Activated T-cell treated with anti-CD3 and anti-CD28 coated beads, Interleukin-2, amount 50 U/mL, for 72 hours (primary cell): ENCODE measurements at regions not wholly inside any gene's neighbourhood (a gene's known extent, or its start where the extent isn't known, plus 50 kb on each side); places are given as distances from the start of the nearest gene placed in this dataset.

Source experiments
- ATAC-seq, 2 donors: fragments of 150-1000 bp; cut with Tn5 transposase; replicated peaks in 1 of 2; 2 replicates each; pipeline ENCODE4 v1.10.0; 2021; ENCODE audit warnings: moderate library complexity in 2 of 2, mild to moderate bottlenecking in 1 of 2
- DNase-seq, 2 donors: peaks; one replicate each; pipeline ENCODE4 v3.0.0; 2021 to 2022; ENCODE audit warnings: mixed read lengths in 1 of 2
- H3K27ac Mint-ChIP-seq: one replicate; pipeline ENCODE4 v1.8.0; 2022; ENCODE audit warnings: mild to moderate bottlenecking, moderate library complexity, mixed read lengths
- H3K27me3 Mint-ChIP-seq: one replicate; pipeline ENCODE4 v1.8.0; 2022; ENCODE audit warnings: low read depth, mixed read lengths
- H3K36me3 Mint-ChIP-seq, 2 donors: one replicate each; pipeline ENCODE4 v1.8.0; 2022; ENCODE audit warnings: mixed read lengths in 2 of 2, mild to moderate bottlenecking in 1 of 2; ENCODE audit not compliant: insufficient read depth in 2 of 2
- H3K4me1 Mint-ChIP-seq: one replicate; pipeline ENCODE4 v1.8.0; 2022; ENCODE audit warnings: low read depth, mixed read lengths
- H3K4me3 Mint-ChIP-seq, 2 donors: one replicate each; pipeline ENCODE4 v1.8.0; 2022; ENCODE audit warnings: mild to moderate bottlenecking in 2 of 2, mixed read lengths in 2 of 2, moderate library complexity in 2 of 2
- H3K9me3 Mint-ChIP-seq, 2 donors: one replicate each; pipeline ENCODE4 v1.8.0; 2022; ENCODE audit warnings: mixed read lengths in 2 of 2

DNA sequence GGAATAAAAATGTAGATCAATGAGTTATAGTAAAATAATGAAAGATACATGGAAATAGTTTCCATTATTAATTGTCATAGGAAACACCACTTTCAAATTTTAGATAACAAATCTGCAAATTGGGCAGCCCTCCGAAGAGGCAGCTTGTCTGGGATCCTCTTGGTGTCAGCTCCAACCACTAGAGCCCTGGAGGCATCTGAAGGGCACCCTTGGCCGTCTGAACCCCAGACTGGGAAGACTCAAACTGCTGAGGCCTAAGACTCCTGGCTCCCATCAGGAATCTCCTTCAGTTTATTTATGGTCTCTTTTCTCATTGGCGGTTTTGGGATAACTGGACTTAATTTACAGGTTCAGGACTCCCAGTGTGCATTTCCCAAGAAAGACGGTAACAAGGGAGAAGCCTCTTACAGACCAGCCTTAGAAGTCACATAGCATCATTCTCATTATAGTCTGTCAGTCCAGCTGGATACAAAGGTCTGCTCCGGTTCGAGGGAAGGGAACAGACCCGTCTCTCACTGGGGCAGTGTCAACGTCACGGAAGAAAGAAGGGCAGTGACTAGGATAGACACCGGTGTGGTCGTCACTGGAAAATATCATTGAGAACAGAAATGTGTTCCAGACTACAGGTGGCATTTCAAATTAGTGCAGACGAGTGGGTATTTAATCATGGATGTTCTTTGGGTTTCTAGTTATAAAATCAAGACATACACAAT, 390.7 kb upstream of the NETO1 start:
- Mint-ChIP-seq H3K36me3 (no peaks in the 10 kb centered on the region), H3K27me3 (no peaks in the 10 kb centered on the region), H3K9me3 (peaks cover 2 to 3% of the 10 kb centered on the region in 2 donors), H3K4me1 (no peaks in the 10 kb centered on the region), H3K27ac (no peak overlapping the region), H3K4me3 (no peak overlapping the region)
- no peak for ATAC-seq
- DNase-seq, result no peak

DNA sequence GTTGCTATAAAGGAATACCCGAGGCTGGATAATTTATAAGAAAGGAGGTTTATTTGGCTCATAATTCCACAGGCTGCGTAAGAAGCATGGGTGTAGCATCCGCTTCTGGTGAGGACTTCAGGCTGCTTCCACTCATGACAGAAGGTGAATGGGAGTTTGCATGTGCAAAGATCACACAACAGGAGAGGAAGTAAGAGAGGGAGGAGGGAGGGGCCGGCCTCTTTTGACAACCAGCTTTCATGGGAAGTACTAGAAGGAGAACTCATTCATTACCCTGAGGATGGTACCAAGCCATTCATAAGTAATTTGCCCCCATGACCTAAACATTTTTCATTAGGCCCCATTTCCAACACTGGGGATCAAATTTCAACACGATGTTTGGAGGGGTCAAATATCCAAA, 386.8 kb upstream of the NETO1 start:
- ATAC-seq (no peak), DNase-seq (no peak)
- Mint-ChIP-seq H3K4me3 (no peak overlapping the region), H3K27ac (no peak overlapping the region), H3K9me3 (peaks cover 2 to 4% of the 10 kb centered on the region in 2 donors), H3K4me1 (no peaks in the 10 kb centered on the region), H3K27me3 (no peaks in the 10 kb centered on the region), H3K36me3 (no peaks in the 10 kb centered on the region)

- H3K9me3 Mint-ChIP-seq, result peaks cover 6% of the 10 kb centered on the region in 2 donors
- H3K4me1 Mint-ChIP-seq, result no peaks in the 10 kb centered on the region
- H3K27ac Mint-ChIP-seq, result no peak overlapping the region
Observed at GRCh38 chr18:73249030-73249429, 381.2 kb upstream of the NETO1 start.

GRCh38 chr18:73246763-73247162, 379.0 kb upstream of the NETO1 start:
- H3K27me3 Mint-ChIP-seq, result no peaks in the 10 kb centered on the region
- peaks cover 6 to 8% of the 10 kb centered on the region in 2 donors for H3K9me3 Mint-ChIP-seq
- H3K27ac Mint-ChIP-seq, result no peak overlapping the region
- no peak for DNase-seq
- no peaks in the 10 kb centered on the region for H3K4me1 Mint-ChIP-seq
- no peaks in the 10 kb centered on the region for H3K36me3 Mint-ChIP-seq
- H3K4me3 Mint-ChIP-seq, result no peak overlapping the region
- ATAC-seq, result no peak

More at GRCh38 chr18:73249030-73249429, 381.2 kb upstream of the NETO1 start:
- DNase-seq (no peak), ATAC-seq (no peak)
- Mint-ChIP-seq H3K27me3 (no peaks in the 10 kb centered on the region), H3K4me3 (no peak overlapping the region), H3K36me3 (no peaks in the 10 kb centered on the region)

- Mint-ChIP-seq H3K27me3 (no peaks in the 10 kb centered on the region), H3K36me3 (no peaks in the 10 kb centered on the region), H3K4me1 (no peaks in the 10 kb centered on the region), H3K9me3 (peaks cover 4 to 8% of the 10 kb centered on the region in 2 donors), H3K27ac (no peak overlapping the region), H3K4me3 (no peak overlapping the region)
- ATAC-seq (no peak), DNase-seq (no peak)
Observed at GRCh38 chr18:73245345-73245744, 377.6 kb upstream of the NETO1 start.

DNA sequence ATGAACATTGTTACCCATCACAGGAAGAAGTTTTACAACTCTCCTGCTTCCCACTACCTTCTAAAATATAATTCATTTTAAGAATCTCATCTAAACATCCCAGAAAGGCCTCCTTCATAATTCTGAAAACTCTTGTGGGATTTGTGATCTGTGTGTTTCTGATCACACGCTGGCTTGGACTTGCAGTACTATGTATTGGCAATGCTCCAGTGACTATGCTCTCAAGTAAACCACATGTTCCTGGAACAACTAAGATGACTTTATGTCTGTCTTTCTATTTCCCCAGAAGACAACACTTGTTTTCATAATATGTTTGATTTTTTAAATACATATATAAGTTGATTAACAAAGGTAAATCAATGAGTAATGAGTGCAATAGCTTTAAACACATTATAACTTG, 376.6 kb upstream of the NETO1 start:
- Mint-ChIP-seq H3K9me3 (peaks cover 4 to 8% of the 10 kb centered on the region in 2 donors), H3K4me3 (no peak overlapping the region), H3K4me1 (no peaks in the 10 kb centered on the region), H3K36me3 (no peaks in the 10 kb centered on the region), H3K27me3 (no peaks in the 10 kb centered on the region), H3K27ac (no peak overlapping the region)
- DNase-seq, result no peak
- no peak for ATAC-seq

GRCh38 chr18:73240899-73241298, 373.1 kb upstream of the NETO1 start:
- no peaks in the 10 kb centered on the region for H3K27me3 Mint-ChIP-seq
- DNase-seq, result no peak
- no peak for ATAC-seq
- H3K36me3 Mint-ChIP-seq, result no peaks in the 10 kb centered on the region
- H3K4me3 Mint-ChIP-seq, result no peak overlapping the region
- peaks cover 9 to 12% of the 10 kb centered on the region in 2 donors for H3K9me3 Mint-ChIP-seq
- no peak overlapping the region for H3K27ac Mint-ChIP-seq
- no peaks in the 10 kb centered on the region for H3K4me1 Mint-ChIP-seq

- Mint-ChIP-seq H3K27me3 (no peaks in the 10 kb centered on the region), H3K4me3 (no peak overlapping the region), H3K27ac (no peak overlapping the region), H3K9me3 (peaks cover 5 to 9% of the 10 kb centered on the region in 2 donors), H3K4me1 (no peaks in the 10 kb centered on the region), H3K36me3 (no peaks in the 10 kb centered on the region)
- no peak for ATAC-seq
- no peak for DNase-seq
Observed at GRCh38 chr18:73235921-73236320, 368.1 kb upstream of the NETO1 start.

- peaks cover 5 to 8% of the 10 kb centered on the region in 2 donors for H3K9me3 Mint-ChIP-seq
- ATAC-seq, result peak; percentile 52 to 67
- H3K4me1 Mint-ChIP-seq, result no peaks in the 10 kb centered on the region
- H3K36me3 Mint-ChIP-seq, result no peaks in the 10 kb centered on the region
- H3K27me3 Mint-ChIP-seq, result no peaks in the 10 kb centered on the region
- DNase-seq, result peak in 1 of 2 donors; percentile 3
- H3K27ac Mint-ChIP-seq, result no peak overlapping the region
- H3K4me3 Mint-ChIP-seq, result no peak overlapping the region
Observed at GRCh38 chr18:73235491-73235890, 367.7 kb upstream of the NETO1 start.

DNA sequence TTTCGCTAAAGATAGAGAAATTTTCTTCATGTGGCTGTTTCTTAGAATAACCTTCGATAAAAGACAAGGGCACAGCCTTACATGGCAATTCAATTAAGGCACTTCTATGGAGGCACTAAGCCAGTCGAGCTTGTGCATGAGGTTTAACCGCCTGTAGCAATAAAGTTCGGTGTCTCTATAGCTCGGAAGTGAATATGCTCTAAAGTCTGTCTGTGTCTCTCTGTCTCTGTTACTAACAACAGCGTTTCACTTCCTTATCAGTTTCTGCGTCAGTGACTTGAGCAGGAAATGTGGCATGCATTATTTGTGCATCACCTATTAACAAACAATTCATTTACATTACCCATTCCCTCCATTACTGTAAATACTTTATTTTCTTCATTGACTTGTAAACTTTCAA, 365.1 kb upstream of the NETO1 start:
- H3K36me3 Mint-ChIP-seq, result no peaks in the 10 kb centered on the region
- H3K4me3 Mint-ChIP-seq, result no peak overlapping the region
- H3K4me1 Mint-ChIP-seq, result no peaks in the 10 kb centered on the region
- peaks cover 4 to 5% of the 10 kb centered on the region in 2 donors for H3K9me3 Mint-ChIP-seq
- ATAC-seq (no peak), DNase-seq (no peak)
- H3K27ac Mint-ChIP-seq, result no peak overlapping the region
- no peaks in the 10 kb centered on the region for H3K27me3 Mint-ChIP-seq

GRCh38 chr18:73220663-73221062, 352.9 kb upstream of the NETO1 start:
- Mint-ChIP-seq H3K27me3 (no peaks in the 10 kb centered on the region), H3K9me3 (peaks cover 6 to 12% of the 10 kb centered on the region in 2 donors), H3K4me1 (no peaks in the 10 kb centered on the region), H3K36me3 (peaks cover 2% of the 10 kb centered on the region in 2 donors), H3K27ac (no peak overlapping the region), H3K4me3 (no peak overlapping the region)
- no peak for ATAC-seq
- DNase-seq, result no peak

- H3K36me3 Mint-ChIP-seq, result peaks cover 2% of the 10 kb centered on the region in 2 donors
- no peak overlapping the region for H3K4me3 Mint-ChIP-seq
- no peak for DNase-seq
- ATAC-seq, result no peak
- no peaks in the 10 kb centered on the region for H3K4me1 Mint-ChIP-seq
- no peak overlapping the region for H3K27ac Mint-ChIP-seq
- no peaks in the 10 kb centered on the region for H3K27me3 Mint-ChIP-seq
- H3K9me3 Mint-ChIP-seq, result peaks cover 7 to 13% of the 10 kb centered on the region in 2 donors
Observed at GRCh38 chr18:73218293-73218692, 350.5 kb upstream of the NETO1 start.

DNA sequence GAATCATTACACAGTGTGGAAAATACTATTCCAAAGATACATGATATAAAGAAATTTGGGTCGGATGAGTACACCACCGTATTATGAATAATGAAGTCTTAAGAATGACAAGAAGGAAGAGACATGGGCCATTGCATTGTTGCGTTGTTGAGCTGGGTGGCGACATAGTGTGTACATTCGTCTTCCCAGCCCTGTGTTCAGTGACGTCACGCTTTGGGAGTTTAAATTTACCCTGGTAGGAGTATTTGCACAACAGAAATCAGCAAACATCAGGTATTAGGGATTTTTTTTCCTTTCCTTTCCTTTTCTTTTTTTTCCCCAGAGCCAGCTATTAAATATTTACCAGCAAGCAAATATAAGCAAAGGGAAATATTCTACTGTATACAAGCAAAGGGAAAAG, 347.2 kb upstream of the NETO1 start:
- H3K36me3 Mint-ChIP-seq, result no peaks in the 10 kb centered on the region
- DNase-seq, result no peak
- H3K27ac Mint-ChIP-seq, result no peak overlapping the region
- ATAC-seq, result no peak
- H3K27me3 Mint-ChIP-seq, result no peaks in the 10 kb centered on the region
- H3K4me3 Mint-ChIP-seq, result no peak overlapping the region
- H3K9me3 Mint-ChIP-seq, result peaks cover 5 to 15% of the 10 kb centered on the region in 2 donors
- no peaks in the 10 kb centered on the region for H3K4me1 Mint-ChIP-seq

DNA sequence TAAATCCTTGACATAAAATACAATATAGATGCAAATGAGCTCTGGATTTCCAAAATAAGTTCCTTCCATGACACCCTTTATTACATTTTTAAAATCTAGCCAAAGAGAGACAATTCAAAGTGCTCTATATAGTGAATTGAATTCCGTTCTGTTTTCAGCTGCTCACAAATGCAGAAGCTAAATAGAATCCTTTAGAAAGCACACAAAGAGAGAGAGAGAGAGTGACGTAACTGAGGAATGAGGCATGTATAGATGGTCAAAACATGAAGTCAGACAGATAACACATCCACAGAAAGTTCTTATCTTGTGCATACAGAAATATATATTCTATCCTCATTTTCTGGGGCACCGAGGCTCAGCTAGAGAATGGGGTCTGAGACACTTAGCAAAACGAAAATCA, 344.7 kb upstream of the NETO1 start:
- Mint-ChIP-seq H3K9me3 (peaks cover 3 to 15% of the 10 kb centered on the region in 2 donors), H3K36me3 (no peaks in the 10 kb centered on the region), H3K4me3 (no peak overlapping the region), H3K4me1 (no peaks in the 10 kb centered on the region), H3K27ac (no peak overlapping the region), H3K27me3 (no peaks in the 10 kb centered on the region)
- ATAC-seq (no peak), DNase-seq (no peak)
